ENCODE measurements at regions not wholly inside any gene's neighbourhood (a gene's known extent, or its start where the extent isn't known, plus 50 kb on each side); places are given as distances from the start of the nearest gene placed in this dataset.

- DNase-seq: no peak
- no peak for ATAC-seq
These were observed 259.7 kb upstream of the ZNF608 start for GRCh38 chr5:125006011-125006685.

GRCh38 chr5:125010356-125010755 is 263.9 kb upstream of the ZNF608 start:
- DNase-seq: no peak
- no peak for ATAC-seq

- ATAC-seq (no peak), DNase-seq (no peak)
These were observed 264.6 kb upstream of the ZNF608 start for GRCh38 chr5:125011014-125011413.

- ATAC-seq: no peak
- DNase-seq: no peak
These were observed 265.0 kb upstream of the ZNF608 start for GRCh38 chr5:125011419-125011818.

- no peak for ATAC-seq
These were observed 265.5 kb upstream of the ZNF608 start for GRCh38 chr5:125011947-125012346.

GRCh38 chr5:125012727-125013451 is 266.4 kb upstream of the ZNF608 start:
- ATAC-seq (no peak), DNase-seq (no peak)

More at GRCh38 chr5:125011947-125012346, 265.5 kb upstream of the ZNF608 start:
- DNase-seq: no peak

- ATAC-seq (no peak), DNase-seq (no peak)
These were observed 267.8 kb upstream of the ZNF608 start for GRCh38 chr5:125014202-125014601.

- ATAC-seq (no peak), DNase-seq (no peak)
These were observed 271.4 kb upstream of the ZNF608 start for GRCh38 chr5:125017796-125018195.

- DNase-seq: no peak
- no peak for ATAC-seq
These were observed 277.2 kb upstream of the ZNF608 start for GRCh38 chr5:125023673-125024072.

- DNase-seq (no peak), ATAC-seq (no peak)
These were observed 280.7 kb upstream of the ZNF608 start for GRCh38 chr5:125026867-125027731.

GRCh38 chr5:125032286-125032685 is 285.8 kb upstream of the ZNF608 start:
- DNase-seq: no peak

GRCh38 chr5:125033602-125034001 is 287.2 kb upstream of the ZNF608 start:
- DNase-seq (no peak), ATAC-seq (no peak)

More at GRCh38 chr5:125032286-125032685, 285.8 kb upstream of the ZNF608 start:
- no peak for ATAC-seq

GRCh38 chr5:125034331-125034730 is 287.9 kb upstream of the ZNF608 start:
- ATAC-seq: no peak
- DNase-seq: no peak

- no peak for ATAC-seq
- DNase-seq: no peak
These were observed 290.1 kb upstream of the ZNF608 start for GRCh38 chr5:125036494-125036893.

- DNase-seq (no peak), ATAC-seq (no peak)
These were observed 290.6 kb upstream of the ZNF608 start for GRCh38 chr5:125037020-125037419.

- DNase-seq (no peak), ATAC-seq (no peak)
These were observed 291.1 kb upstream of the ZNF608 start for GRCh38 chr5:125037530-125037929.

- DNase-seq: no peak
- ATAC-seq: no peak
These were observed 292.0 kb upstream of the ZNF608 start for GRCh38 chr5:125038477-125038876.

GRCh38 chr5:125041798-125042197 is 295.4 kb upstream of the ZNF608 start:
- ATAC-seq (no peak), DNase-seq (no peak)

GRCh38 chr5:125042261-125042890 is 295.9 kb upstream of the ZNF608 start:
- ATAC-seq: no peak
- no peak for DNase-seq

- ATAC-seq (no peak), DNase-seq (no peak)
These were observed 297.4 kb upstream of the ZNF608 start for GRCh38 chr5:125043781-125044391.

- no peak for DNase-seq
- ATAC-seq: no peak
These were observed 298.2 kb upstream of the ZNF608 start for GRCh38 chr5:125044491-125045282.

Measured in stimulated activated naive CD8-positive, alpha-beta T cell treated with anti-CD3 and anti-CD28 coated beads, Interleukin-15, Interleukin-2, amounts not matched to agents 100 U/mL and 50 U/mL, for 24 hours (primary cell).